ENCODE measurements at regions not wholly inside any gene's neighbourhood (a gene's known extent, or its start where the extent isn't known, plus 50 kb on each side); places are given as distances from the start of the nearest gene placed in this dataset.

DNA sequence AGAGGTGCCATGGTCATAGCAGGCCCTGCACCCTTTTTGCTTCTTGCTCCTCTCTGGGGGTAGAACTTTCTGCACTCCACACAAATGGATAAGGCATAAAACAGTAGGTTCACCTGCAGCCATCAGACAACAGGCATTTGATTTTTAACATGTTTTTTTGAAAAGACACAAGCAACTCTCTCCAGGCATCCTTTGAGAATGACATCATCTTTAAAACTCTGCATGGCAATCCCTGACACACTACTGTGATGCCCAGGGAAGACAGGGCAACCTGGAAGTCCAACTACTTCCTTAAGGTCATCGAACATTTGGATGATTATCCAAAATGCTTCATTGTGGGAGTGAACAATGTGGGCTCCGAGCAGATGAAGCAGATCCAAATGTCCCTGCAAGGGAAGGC, 82.8 kb downstream of the SKA1 start:
- TF ChIP-seq EZH2 (IDR thresholded peaks at IDR 0.05; ENCODE audit: low read length, missing control alignments): no peak
- TF ChIP-seq CTCF (conservative IDR thresholded peaks at IDR 0.05 in 1 of 2, IDR thresholded peaks at IDR 0.05 in 1 of 2; ENCODE audit: low read depth in 1 of 2, low read length in 2 of 2): no peak

Measured in fibroblast of lung (primary cell).